GM18907 (cell line): ENCODE measurements at regions not wholly inside any gene's neighbourhood (a gene's known extent, or its start where the extent isn't known, plus 50 kb on each side); places are given as distances from the start of the nearest gene placed in this dataset.

ENCODE experiments used
- ATAC-seq: cut with Tn5 transposase; IDR thresholded peaks from one replicate; pipeline ENCODE4 v1.9.1; 2021; ENCODE audit warnings: mild to moderate bottlenecking, moderate library complexity; ENCODE audit not compliant: unreplicated experiment

DNA sequence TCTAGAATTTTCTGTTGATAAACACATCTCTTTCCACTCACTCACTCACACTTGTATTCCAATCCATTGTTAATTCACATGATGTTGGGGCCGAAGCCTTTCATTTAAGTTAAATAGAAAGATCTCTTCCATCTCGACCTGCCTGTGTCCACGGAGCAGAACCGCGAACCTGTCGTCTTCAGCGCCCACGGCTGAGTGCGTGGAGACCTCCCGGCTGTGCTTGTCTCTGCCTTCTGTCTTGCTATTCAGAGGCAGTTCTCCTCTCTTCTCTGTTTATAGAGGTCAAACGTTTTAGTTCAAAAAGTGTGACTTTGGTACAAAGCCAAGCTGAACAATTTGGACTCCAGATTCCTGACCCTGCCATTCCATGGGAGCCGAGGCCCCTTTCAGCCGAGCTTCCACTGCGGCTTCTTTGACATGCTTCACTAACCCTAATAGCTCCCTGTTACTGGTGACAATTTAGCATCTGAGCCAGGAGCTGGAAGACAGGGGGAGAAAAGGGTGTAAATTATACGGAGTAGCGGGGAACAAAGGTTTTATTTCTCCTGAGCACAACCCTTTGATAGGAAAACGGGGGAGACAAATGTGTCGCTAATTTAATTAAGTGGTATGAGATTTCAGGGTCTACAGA, 314.4 kb upstream of the IRX4 start:
- no peak for ATAC-seq

DNA sequence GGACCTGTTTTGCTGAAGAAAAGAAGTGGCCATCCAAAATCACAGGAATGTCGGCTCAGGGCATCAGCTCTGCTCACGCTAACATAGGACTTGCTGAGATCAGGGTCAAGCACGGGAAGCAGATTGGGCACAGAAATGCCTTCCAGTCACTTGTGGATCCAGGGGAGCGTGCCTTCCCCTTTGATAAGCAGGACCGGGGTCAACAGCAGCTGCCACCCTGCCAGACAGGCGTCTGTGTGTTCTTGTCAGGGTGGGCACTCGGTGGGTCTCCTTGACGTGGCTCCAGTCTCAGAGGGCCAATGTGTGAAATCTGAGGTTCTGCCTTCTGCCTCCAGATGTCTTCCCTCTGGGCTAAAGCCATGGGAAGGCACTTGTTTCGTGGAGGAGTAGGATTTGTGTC, 313.7 kb upstream of the IRX4 start:
- ATAC-seq = no peak

DNA sequence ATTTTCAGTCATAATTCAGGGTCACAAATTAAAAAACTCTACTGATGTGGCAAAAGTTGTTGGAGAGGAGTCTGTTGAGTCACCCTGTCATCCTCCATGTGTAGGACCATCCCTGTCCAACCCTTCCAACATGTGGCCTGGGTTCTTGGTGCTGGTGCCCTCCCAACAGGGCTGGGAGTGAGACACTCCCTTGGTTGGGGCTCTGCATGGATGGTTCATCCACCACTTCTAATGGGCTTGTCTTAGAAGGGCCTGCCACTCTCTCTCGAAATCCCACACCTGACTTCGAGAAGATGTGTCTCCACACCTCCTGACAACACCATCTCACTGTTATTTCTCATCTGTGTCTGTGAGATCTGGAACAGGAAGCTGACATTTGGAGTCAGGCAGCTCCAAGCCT, 312.2 kb upstream of the IRX4 start:
- ATAC-seq = no peak

DNA sequence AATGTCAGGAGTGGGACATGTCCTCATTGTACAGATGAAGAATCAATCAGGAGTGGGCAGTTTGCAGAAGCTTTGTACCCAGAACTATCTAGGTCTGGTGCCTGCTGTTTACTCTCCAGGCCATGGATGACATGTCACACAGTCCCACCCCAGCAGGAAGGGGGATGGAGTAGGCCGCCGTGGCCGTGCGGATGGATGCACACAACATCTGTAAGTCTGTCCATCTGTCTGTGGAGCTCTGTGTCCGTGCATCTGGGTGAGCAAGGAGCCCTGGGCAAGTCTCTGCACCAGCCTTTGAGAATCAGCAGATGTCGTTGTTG, 311.5 kb upstream of the IRX4 start:
- ATAC-seq = no peak

- ATAC-seq = no peak
Measured at GRCh38 chr5:2193542-2194235, 311.0 kb upstream of the IRX4 start.

DNA sequence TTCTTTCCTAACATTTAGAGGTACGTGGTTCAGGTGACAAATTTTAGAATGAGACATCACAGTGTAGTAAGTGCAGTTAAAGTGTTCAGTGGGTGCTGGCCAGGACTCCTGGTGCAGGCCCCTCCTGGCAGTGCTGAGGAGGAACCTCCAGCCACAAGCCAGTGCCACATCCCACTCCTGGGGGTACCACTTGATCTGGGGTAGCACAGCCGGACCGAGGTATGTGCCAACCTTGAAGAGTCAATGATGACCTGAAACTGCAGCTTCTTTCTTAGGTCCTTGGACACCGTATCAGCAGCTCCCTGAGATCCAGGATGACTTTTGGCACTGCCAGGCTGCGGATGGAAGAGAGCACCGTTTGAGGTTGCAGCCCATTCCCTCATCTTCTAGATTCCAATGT, 310.4 kb upstream of the IRX4 start:
- ATAC-seq = no peak

DNA sequence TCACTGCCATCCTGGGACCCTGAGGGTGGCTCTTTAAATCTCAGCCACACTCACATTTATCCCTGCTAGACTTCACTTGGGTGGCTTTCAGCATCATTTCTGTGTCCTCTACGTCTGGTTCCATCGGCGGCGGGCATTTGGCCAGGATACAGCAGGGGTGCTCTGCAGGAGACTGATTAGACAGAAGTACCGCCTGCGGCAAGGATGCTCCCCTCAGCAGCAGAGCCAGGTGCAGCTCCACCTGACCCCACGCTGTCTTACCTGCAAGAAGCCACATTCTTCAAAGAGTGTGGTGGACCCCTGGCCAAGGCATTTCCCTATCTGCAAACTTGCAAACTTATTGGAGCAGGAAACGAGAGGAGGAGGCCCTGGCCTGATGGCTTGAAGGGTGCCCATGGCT, 309.8 kb upstream of the IRX4 start:
- ATAC-seq = no peak

- ATAC-seq = no peak
Measured at GRCh38 chr5:2191972-2192371, 309.2 kb upstream of the IRX4 start.

DNA sequence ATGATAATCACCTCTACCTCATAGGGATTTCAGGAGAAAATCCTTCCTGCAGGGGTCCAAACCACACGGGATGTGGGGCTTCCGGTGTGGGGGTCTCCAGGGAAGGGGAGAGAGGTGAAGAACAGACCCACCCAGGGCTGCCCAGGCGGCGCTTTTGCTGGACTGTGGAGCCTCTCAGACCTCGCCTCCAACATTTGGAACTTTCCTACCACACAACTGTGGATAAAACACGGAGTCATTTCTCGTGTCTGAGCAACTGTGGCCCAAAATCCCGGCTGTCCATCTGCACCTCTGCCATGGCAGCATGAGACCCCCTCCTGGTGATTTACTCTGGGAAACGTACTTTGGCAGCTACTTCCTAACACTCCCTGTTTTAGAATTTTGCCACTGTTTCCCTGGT, 307.8 kb upstream of the IRX4 start:
- no peak for ATAC-seq

DNA sequence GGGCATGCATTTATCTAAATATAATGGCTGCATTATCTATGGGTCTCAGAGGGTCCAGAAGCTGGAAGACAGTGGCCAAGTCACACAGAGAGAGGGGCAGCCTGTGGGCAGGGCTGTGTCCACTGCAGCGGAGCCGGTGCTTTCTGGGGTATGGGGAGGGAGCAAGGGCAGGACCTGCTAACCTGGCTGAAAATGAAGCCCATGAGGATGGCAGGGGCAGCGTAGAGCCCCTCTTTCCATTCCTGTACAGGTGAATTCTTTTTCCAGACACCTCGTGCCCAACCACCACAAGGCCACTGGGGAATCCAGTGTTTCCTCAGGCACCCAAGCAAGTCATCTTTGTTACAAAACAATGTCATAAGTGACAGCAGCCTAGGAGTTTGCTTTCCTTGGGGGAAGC, 305.9 kb upstream of the IRX4 start:
- no peak for ATAC-seq

GRCh38 chr5:2188137-2188536, 305.4 kb upstream of the IRX4 start:
- ATAC-seq = no peak

DNA sequence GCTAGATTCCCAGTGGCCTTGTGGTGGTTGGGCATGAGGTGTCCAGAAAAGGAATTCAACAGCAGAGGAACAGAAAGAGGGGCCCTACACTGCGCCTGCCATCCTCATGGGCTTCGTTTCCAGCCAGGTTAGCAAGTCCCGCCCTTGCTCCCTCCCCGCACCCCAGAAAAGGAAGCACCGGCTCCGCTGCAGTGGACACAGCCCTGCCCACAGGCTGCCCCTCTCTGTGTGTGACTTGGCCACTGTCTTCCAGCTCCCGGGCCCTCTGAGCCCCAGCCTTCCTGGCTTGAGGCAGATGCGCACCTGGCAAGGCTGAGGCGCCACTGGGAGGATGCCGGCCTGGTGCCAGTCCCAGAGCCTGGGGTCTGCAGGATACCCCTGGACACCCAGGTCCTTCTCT, 305.0 kb upstream of the IRX4 start:
- ATAC-seq = no peak

GRCh38 chr5:2187156-2187555, 304.4 kb upstream of the IRX4 start:
- ATAC-seq = no peak

GRCh38 chr5:2186472-2187015, 303.8 kb upstream of the IRX4 start:
- ATAC-seq = no peak

DNA sequence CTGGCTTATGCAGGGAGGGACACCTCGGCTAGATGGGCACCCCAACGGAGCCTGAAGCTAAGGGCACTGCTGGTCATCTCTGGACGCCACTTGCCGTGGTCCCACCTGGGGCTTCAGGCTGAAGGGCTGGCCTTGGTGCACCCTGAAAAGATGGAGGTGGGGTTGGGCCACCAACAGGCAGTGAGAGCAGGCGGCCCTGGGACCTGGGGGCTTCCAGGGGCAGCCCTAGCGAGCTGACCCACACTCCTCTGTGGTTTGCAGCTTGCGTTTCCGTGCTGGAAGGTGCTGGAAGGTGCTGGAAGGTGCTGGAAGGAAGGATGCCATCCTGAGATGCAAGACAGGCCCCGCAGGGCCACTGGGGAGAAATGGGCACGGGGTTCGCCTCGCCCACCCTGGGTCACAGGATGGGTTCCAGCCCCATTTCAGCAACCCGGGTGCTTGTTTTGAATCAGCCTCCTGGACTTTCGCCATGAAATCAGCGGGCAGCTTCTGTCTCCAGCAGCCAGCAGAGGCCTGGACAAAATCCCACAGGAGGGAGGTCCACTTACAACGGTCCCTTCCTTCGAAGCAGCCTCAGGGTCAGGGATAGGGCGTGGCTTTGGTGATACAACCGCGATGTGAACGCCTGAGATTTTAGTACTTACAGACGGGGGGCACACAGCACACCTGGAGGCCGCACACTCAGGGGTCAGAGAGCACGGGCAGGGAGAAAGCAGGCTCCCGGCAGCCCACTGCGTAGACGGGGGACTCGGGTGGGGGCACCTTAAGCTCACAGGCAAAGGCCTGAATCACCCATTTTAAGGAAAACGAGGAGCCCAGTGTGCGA, 303.1 kb upstream of the IRX4 start:
- no peak for ATAC-seq

DNA sequence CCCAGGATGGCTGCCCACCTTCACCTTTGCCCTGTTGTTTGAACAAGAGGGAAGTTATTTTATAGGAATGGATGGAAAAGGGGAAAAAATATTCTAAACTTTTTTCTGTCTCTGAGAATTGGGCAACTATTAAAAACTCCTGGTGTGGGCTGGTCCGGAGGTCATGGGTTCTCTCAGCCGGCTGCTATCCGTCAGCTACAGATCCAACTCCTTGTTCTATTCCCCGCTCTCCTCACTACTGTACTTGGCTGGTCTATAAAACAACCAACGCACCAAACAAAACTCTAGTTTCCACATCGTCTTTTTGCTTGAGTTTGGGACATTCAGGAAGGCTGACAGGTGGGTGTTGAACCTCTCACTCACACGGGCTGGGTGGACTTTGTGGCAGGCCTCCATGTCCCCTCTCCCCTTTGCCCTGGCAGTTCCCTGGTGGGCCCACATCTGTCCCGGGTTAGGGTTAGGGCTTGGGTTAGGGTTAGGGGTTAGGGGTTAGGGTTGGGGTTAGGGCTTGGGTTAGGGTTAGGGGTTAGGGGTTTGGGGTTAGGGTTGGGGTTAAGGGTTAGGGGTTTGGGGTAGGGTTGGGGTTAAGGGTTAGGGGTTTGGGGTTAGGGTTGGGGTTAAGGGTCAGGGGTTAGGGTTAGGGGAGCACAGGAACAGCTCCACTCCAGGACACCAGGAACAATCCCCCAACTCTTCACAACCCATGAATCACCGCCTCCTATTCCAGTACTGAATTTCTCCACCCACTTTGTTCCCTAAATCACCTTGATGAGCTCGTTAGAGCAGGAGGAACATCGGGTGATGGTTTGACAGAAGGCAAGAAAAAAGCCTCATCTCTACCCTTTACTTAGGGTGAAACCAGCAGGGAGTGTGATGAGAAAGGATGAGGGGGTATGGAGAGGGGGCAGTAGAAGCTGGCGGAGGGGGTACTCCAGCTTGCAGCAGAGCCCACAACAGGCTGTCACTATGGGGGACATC, 302.1 kb upstream of the IRX4 start:
- ATAC-seq = no peak

DNA sequence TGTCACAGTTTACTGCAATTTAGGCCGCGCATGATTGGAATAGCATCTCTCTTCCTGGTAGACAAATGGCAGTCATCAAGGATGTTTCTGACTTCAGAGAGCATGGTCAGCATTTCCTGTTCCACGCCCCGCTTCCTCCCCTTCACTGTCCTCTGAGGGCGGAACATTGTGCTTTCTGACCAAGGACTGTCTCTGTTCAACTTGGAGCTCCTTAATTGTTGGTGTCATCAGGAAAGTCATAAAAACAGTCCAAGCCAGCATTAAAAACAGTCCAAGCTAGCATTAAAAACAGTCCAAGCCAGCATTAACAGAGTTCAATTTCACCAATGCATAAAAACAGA, 301.3 kb upstream of the IRX4 start:
- no peak for ATAC-seq

- ATAC-seq = no peak
Measured at GRCh38 chr5:2183154-2184025, 300.7 kb upstream of the IRX4 start.

GRCh38 chr5:2182020-2182419, 299.3 kb upstream of the IRX4 start:
- no peak for ATAC-seq

GRCh38 chr5:2181557-2181956, 298.8 kb upstream of the IRX4 start:
- no peak for ATAC-seq
